GM18505 (cell line): ENCODE measurements at regions not wholly inside any gene's neighbourhood (a gene's known extent, or its start where the extent isn't known, plus 50 kb on each side); places are given as distances from the start of the nearest gene placed in this dataset.

ENCODE experiments used
- ATAC-seq: cut with Tn5 transposase; IDR thresholded peaks from one replicate; pipeline ENCODE4 v1.9.1; 2021; ENCODE audit not compliant: unreplicated experiment
- POLR2A ChIP-seq: IDR thresholded peaks from 4 replicates; pipeline ENCODE4 v1.6.1; 2011; ENCODE audit warnings: borderline replicate concordance; ENCODE audit not compliant: insufficient read depth, insufficient read length; ENCODE audit errors: extremely low read depth

- TF ChIP-seq POLR2A: no peak
- ATAC-seq: no peak
Measured at GRCh38 chr10:90308223-90308622, 549.6 kb downstream of the HTR7 start.

GRCh38 chr10:90313576-90314325, 544.1 kb downstream of the HTR7 start:
- no peak for ATAC-seq
- TF ChIP-seq POLR2A: no peak

GRCh38 chr10:90314718-90315117, 543.1 kb downstream of the HTR7 start:
- TF ChIP-seq POLR2A: no peak
- no peak for ATAC-seq

GRCh38 chr10:90317172-90317571, 540.7 kb downstream of the HTR7 start:
- ATAC-seq: no peak
- TF ChIP-seq POLR2A: no peak

- no peak for ATAC-seq
- TF ChIP-seq POLR2A: no peak
Measured at GRCh38 chr10:90318659-90319058, 539.2 kb downstream of the HTR7 start.

GRCh38 chr10:90319188-90319914, 538.5 kb downstream of the HTR7 start:
- TF ChIP-seq POLR2A: no peak
- peak; percentile 86 for ATAC-seq

GRCh38 chr10:90321132-90321816, 536.6 kb downstream of the HTR7 start:
- ATAC-seq: no peak
- no peak for TF ChIP-seq POLR2A

GRCh38 chr10:90326498-90327267, 531.2 kb downstream of the HTR7 start:
- no peak for TF ChIP-seq POLR2A
- ATAC-seq: no peak

- no peak for TF ChIP-seq POLR2A
- no peak for ATAC-seq
Measured at GRCh38 chr10:90327611-90328010, 530.2 kb downstream of the HTR7 start.

GRCh38 chr10:90328459-90328858, 529.4 kb downstream of the HTR7 start:
- ATAC-seq: no peak
- no peak for TF ChIP-seq POLR2A

GRCh38 chr10:90328896-90329295, 528.9 kb downstream of the HTR7 start:
- no peak for TF ChIP-seq POLR2A
- ATAC-seq: no peak

- TF ChIP-seq POLR2A: no peak
- no peak for ATAC-seq
Measured at GRCh38 chr10:90337316-90337715, 520.5 kb downstream of the HTR7 start.

- TF ChIP-seq POLR2A: no peak
- no peak for ATAC-seq
Measured at GRCh38 chr10:90342480-90342879, 515.4 kb downstream of the HTR7 start.

GRCh38 chr10:90344226-90344625, 513.6 kb downstream of the HTR7 start:
- ATAC-seq: no peak

GRCh38 chr10:90347239-90347638, 510.6 kb downstream of the HTR7 start:
- no peak for TF ChIP-seq POLR2A
- ATAC-seq: no peak

More at GRCh38 chr10:90344226-90344625, 513.6 kb downstream of the HTR7 start:
- no peak for TF ChIP-seq POLR2A
